Tibial nerve (tissue), 4 donors: ENCODE measurements at regions not wholly inside any gene's neighbourhood (a gene's known extent, or its start where the extent isn't known, plus 50 kb on each side); places are given as distances from the start of the nearest gene placed in this dataset.

Source experiments
- DNase-seq, 2 donors: peaks; one replicate each; pipeline ENCODE4 v3.0.0-alpha.2; 2019; ENCODE audit warnings: low spot score in 2 of 2
- H3K27ac ChIP-seq, 4 donors: fragments of 200-600 bp; sonication (generic) in 3 of 4; one replicate each; pipeline ENCODE4 v1.5.1; 2017 to 2019; ENCODE audit warnings: mild to moderate bottlenecking in 1 of 4
- H3K27me3 ChIP-seq, 2 donors: fragments of 200-600 bp; sonication (generic) in 1 of 2; one replicate each; pipeline versions ENCODE4 v1.5.1 to v1.6.0; 2017 to 2019
- H3K36me3 ChIP-seq, 3 donors: fragments of 200-600 bp; sonication (generic); one replicate each; pipeline ENCODE4 v1.5.1; 2018 to 2019
- H3K4me1 ChIP-seq, 4 donors: fragments of 200-600 bp; sonication (generic) in 3 of 4; one replicate each; pipeline ENCODE4 v1.5.1; 2017 to 2019
- H3K4me3 ChIP-seq, 4 donors: fragments of 200-600 bp; sonication (generic) in 3 of 4; one replicate each; pipeline ENCODE4 v1.5.1; 2017 to 2019; ENCODE audit warnings: mild to moderate bottlenecking in 1 of 4, moderate library complexity in 1 of 4
- H3K9me3 ChIP-seq, 4 donors: fragments of 200-600 bp; sonication (generic) in 3 of 4; one replicate each; pipeline ENCODE4 v1.5.1; 2017 to 2019
- CTCF ChIP-seq, 5 experiments: fragments of 200-600 bp in 3 of 5; fragments of 450-650 bp in 2 of 5; sonication (generic) in 3 of 5; IDR thresholded peaks; one replicate each; pipeline ENCODE4 v1.5.1; 2016 to 2019; ENCODE audit warnings: antibody characterized with exemption in 5 of 5, mild to moderate bottlenecking in 3 of 5, moderate library complexity in 2 of 5
- EP300 ChIP-seq, 2 donors: sonication (generic); formaldehyde crosslinking; IDR thresholded peaks; one replicate each; pipeline ENCODE4 v1.6.1; 2017; ENCODE audit warnings: antibody characterized with exemption in 2 of 2, mild to moderate bottlenecking in 1 of 2
- POLR2A ChIP-seq, 2 donors: fragments of 450-650 bp; IDR thresholded peaks; one replicate each; pipeline ENCODE4 v1.6.1; 2017; ENCODE audit warnings: antibody characterized with exemption in 2 of 2, mild to moderate bottlenecking in 2 of 2, moderate library complexity in 2 of 2
- WGBS, 2 donors: methylation state at CpG; one replicate each; pipeline ENCODE4 v1.1.5; 2018; 5-methylcytosine and 5-hydroxymethylcytosine counted together

- 73 to 77% methylated on average over 7 of the region's 7 CpGs for WGBS, 2 donors
- H3K27ac ChIP-seq: no peak overlapping the region
- TF ChIP-seq EP300 (IDR thresholded peaks at IDR 0.05) (no peak), CTCF (IDR thresholded peaks at IDR 0.05) (no peak), POLR2A (IDR thresholded peaks at IDR 0.05) (no peak)
- H3K27me3 ChIP-seq: no peaks in the 10 kb centered on the region
- H3K9me3 ChIP-seq: peaks cover 0 to 9% (median 0%) of the 10 kb centered on the region in 4 donors
- no peaks in the 10 kb centered on the region for H3K4me1 ChIP-seq
- no peaks in the 10 kb centered on the region for H3K36me3 ChIP-seq
- H3K4me3 ChIP-seq: no peak overlapping the region
- DNase-seq: no peak
Measured at GRCh38 chr5:157930710-157931109, 71.8 kb upstream of the CLINT1 start.

GRCh38 chr5:157926977-157927376 lies 68.0 kb upstream of the CLINT1 start:
- no peaks in the 10 kb centered on the region for H3K4me1 ChIP-seq
- DNase-seq: no peak
- no peaks in the 10 kb centered on the region for H3K9me3 ChIP-seq
- no peaks in the 10 kb centered on the region for H3K36me3 ChIP-seq
- H3K27ac ChIP-seq: no peak overlapping the region
- TF ChIP-seq CTCF (IDR thresholded peaks at IDR 0.05) (no peak), EP300 (IDR thresholded peaks at IDR 0.05) (no peak), POLR2A (IDR thresholded peaks at IDR 0.05) (no peak)
- no peaks in the 10 kb centered on the region for H3K27me3 ChIP-seq
- H3K4me3 ChIP-seq: no peak overlapping the region
- 46 to 57% methylated on average over 4 of the region's 4 CpGs for WGBS, 2 donors

GRCh38 chr5:157925786-157926671 lies 67.1 kb upstream of the CLINT1 start:
- WGBS, 2 donors: 85 to 87% methylated on average over 12 to 14 of the region's 14 CpGs
- TF ChIP-seq CTCF (IDR thresholded peaks at IDR 0.05): no peak
- no peak for TF ChIP-seq EP300 (IDR thresholded peaks at IDR 0.05)
- TF ChIP-seq POLR2A (IDR thresholded peaks at IDR 0.05): no peak
- no peaks in the 10 kb centered on the region for H3K9me3 ChIP-seq
- no peak for DNase-seq
- H3K27ac ChIP-seq: no peak overlapping the region
- H3K4me3 ChIP-seq: no peak overlapping the region
- H3K4me1 ChIP-seq: no peaks in the 10 kb centered on the region
- no peaks in the 10 kb centered on the region for H3K27me3 ChIP-seq
- H3K36me3 ChIP-seq: no peaks in the 10 kb centered on the region

DNA sequence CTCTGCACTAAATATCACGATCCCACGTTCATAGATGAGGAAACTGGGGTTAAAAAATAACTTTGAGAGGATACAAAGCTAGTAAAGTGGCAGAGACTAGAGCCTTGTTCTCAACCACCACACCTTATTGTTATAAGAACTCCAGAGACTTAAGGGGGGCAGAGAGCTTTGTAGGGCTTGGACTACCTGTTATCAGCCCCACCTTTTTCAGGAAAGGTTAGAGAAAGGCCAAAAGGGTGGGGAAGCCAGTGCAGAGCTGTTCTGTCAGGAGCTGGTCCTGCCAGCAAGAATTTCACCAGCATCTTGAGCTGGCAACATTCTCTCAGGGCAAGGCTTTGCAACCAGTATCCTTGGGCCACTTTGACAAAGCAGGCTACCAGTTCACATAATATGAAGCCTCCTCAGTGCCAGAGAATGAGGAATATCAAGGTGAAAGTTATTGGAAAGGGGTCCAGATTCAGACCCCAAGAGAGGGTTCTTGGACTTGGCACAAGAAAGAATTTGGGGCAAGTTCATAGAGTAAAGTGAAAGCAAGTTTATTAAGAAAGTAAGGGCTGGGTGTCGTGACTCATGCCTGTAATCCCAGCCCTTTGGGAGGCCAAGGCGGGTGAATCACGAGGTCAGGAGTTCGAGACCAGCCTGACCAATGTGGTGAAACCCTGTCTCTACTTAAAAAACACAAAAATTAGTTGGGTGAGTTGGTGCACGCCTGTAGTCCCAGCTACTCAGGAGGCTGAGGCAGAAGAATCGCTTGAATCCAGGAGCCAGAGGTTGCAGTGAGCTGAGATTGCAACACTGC lies 66.2 kb upstream of the CLINT1 start:
- no peaks in the 10 kb centered on the region for H3K9me3 ChIP-seq
- 88% methylated on average over 8 of the region's 8 CpGs for WGBS, 2 donors
- no peak overlapping the region for H3K4me3 ChIP-seq
- H3K4me1 ChIP-seq: no peaks in the 10 kb centered on the region
- TF ChIP-seq POLR2A (IDR thresholded peaks at IDR 0.05): no peak
- no peak for TF ChIP-seq EP300 (IDR thresholded peaks at IDR 0.05)
- TF ChIP-seq CTCF (IDR thresholded peaks at IDR 0.05): no peak
- DNase-seq: no peak
- H3K36me3 ChIP-seq: no peaks in the 10 kb centered on the region
- no peaks in the 10 kb centered on the region for H3K27me3 ChIP-seq
- no peak overlapping the region for H3K27ac ChIP-seq

DNA sequence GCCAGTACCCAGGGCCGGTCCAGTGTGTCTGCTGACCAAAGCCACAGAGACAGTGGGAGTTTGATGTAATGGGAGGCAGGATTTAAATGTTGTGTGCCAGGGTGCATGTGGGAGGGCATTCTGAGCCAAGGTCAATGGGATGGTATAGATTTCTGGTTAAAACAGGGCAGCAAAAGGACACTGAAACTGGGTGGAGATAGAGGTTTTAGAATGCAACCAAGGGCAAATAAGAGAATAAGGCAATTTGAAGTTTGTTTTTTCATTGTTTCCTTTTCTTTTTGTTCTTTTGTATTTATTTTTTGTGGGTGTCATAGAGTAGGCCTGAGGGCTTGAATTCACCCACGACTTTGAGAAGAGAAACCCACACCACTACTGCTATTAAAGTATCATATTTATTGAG lies 65.5 kb upstream of the CLINT1 start:
- Histone ChIP-seq H3K27ac (no peak overlapping the region), H3K36me3 (no peaks in the 10 kb centered on the region), H3K4me1 (no peaks in the 10 kb centered on the region), H3K4me3 (no peak overlapping the region), H3K9me3 (no peaks in the 10 kb centered on the region), H3K27me3 (no peaks in the 10 kb centered on the region)
- DNase-seq: no peak
- 73 to 76% methylated on average over 2 of the region's 2 CpGs for WGBS, 2 donors
- TF ChIP-seq POLR2A (IDR thresholded peaks at IDR 0.05): no peak
- TF ChIP-seq EP300 (IDR thresholded peaks at IDR 0.05): no peak
- no peak for TF ChIP-seq CTCF (IDR thresholded peaks at IDR 0.05)
